GM18873 (cell line): ENCODE measurements at regions not wholly inside any gene's neighbourhood (a gene's known extent, or its start where the extent isn't known, plus 50 kb on each side); places are given as distances from the start of the nearest gene placed in this dataset.
"Not testable (repeated sequence)": the region's sequence is repeated elsewhere in the genome, so short reads cannot be mapped to it uniquely, and the experiment has no call there.

Source experiments
- ATAC-seq: cut with Tn5 transposase; IDR thresholded peaks from one replicate; pipeline ENCODE4 v1.9.1; 2021; ENCODE audit warnings: mild to moderate bottlenecking, moderate library complexity, moderate number of reproducible peaks; ENCODE audit not compliant: unreplicated experiment, low FRiP score

DNA sequence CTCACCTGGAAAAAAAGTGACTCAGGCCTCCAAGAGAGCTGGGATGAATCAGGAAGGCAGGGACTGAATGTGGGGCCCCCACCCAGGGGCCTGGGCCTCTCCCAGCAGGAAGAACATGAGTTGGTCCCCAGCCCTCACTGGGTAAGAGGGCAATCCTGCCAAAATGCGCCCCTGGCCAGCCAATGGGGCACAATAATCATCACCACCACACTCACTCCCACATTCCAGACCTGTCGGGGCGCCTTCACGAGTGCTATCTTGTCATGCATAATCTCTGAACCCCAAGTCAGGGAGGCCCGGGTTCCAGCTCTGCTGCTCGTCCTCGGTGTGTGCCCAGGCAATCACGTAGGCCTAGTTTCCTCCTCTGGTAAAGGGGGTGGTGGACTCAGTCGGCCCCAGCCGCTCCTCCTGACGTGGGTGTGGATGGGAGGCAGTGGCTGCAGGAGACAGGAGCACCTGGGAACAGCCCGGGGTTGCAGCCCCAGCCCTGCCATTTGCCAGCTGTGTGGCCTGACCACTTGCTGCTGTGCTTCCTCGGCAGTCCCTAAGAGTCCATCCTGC lies 115.1 kb downstream of the CYP26B1 start:
- no peak for ATAC-seq

- ATAC-seq: no peak
Measured at GRCh38 chr2:72031346-72032110, 116.1 kb downstream of the CYP26B1 start.

DNA sequence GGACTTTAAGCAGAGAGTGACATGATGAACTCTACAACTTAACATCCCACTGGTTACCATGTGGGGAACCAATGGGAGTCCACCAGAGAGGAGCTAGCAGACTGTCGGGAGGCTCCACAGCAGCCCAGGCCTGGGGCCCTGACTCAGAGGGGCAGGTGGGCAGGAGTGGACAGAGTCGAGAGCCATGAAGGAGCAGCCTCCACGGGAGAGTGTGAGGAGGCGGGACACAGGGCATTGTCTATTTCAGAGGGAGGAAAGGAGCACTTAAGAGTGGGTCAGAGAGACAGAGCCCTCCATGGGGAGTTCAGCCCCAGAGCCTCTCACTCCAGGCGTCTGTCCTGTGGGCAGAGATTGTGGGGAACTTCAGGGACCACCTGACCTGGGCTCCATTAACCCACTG lies 118.7 kb downstream of the CYP26B1 start:
- ATAC-seq: no peak

DNA sequence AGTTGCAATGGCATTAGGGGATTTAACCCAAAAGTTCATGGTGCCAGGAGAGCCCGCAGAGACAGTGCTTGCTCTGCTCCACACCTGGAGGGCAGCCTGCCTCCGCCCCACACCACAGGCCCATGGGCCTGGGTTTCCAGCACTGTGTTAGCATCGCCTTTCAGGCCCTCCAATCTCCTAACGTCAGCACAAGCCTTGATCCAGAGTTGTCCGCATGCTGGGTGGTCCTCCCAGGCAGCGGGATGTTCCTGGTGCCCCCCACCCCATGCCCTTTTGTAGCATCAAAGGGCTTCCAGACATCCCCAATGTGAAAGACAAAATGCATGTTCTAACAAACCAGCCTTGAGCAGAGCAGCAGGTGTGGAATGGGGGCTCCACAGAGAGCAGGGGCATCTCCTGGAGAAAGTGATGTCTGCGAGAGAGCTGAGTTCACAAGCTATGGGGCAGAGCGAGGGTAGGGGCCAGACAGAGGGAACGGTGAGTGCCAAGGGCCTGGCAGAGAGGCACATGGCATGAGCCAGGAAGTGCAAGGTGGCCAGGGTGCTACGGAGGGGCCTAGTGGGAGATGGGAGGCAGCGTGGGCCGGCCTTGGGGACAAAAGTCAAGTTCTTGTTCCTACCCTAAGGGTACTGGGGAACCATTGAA lies 119.2 kb downstream of the CYP26B1 start:
- no peak for ATAC-seq

DNA sequence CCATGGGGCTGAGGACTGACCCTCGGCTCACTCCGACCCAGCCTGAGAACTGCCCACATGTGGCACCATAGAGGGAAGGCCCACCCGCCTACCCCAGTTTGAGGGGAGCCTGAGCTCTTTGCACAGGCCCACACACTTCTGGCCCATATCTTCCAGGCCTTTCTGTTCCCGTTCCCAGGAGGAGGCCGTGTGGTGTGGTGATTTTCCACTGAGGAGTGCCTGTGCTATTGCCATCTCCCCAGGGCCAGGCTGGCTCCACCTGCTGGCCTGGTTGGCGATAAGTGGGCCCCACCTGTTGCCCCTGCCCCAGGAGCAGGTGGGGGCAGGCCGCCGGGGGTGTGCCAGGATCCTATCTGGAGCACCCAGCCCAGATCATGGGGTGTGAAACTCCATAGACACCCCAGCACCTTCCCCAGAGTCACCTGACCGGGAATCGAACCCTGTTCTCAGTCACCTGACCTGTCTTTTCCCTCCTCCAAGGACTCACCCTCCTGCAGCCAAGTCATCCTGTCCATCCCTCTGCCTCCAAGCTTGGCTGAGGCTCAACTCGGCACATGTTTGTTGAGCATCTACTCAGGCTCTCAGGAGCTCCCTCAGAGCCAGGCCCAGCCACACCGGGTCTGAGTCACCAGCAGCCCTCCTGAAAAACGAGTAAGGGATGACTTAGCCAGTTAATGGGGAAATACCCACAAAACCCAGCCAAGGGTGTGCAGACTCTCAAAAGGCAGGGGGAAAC lies 120.1 kb downstream of the CYP26B1 start:
- ATAC-seq: no peak

DNA sequence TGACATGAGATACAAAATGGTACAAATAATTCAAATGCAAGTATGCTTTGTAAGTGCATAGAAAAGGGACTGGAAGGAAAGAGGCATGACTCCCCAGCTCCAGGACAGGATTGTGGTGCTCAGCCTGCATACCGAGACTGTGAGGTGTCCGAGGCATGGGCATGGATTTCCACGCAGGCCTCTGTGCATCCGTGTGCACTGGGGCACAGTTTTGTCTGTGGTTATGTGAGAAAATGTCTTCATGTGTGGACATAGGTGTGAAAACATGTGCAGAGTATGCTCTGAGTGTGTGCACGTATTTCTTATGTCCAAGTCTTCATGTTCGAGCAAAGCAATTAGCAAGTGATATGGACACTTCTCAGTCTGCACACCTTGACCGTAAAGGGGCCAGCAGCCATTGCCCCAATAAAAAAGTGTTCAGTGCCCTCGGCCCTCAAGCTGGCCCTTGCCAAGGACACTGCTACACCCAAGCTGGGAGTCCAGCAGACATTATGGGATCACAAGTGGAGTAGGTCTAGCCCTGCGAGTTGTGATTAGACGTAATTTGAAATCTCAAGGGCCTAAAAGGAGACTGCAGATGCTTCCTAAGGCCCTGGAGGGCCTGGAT lies 120.7 kb downstream of the CYP26B1 start:
- ATAC-seq: no peak

- no peak for ATAC-seq
Measured at GRCh38 chr2:72024451-72025175, 123.0 kb downstream of the CYP26B1 start.

DNA sequence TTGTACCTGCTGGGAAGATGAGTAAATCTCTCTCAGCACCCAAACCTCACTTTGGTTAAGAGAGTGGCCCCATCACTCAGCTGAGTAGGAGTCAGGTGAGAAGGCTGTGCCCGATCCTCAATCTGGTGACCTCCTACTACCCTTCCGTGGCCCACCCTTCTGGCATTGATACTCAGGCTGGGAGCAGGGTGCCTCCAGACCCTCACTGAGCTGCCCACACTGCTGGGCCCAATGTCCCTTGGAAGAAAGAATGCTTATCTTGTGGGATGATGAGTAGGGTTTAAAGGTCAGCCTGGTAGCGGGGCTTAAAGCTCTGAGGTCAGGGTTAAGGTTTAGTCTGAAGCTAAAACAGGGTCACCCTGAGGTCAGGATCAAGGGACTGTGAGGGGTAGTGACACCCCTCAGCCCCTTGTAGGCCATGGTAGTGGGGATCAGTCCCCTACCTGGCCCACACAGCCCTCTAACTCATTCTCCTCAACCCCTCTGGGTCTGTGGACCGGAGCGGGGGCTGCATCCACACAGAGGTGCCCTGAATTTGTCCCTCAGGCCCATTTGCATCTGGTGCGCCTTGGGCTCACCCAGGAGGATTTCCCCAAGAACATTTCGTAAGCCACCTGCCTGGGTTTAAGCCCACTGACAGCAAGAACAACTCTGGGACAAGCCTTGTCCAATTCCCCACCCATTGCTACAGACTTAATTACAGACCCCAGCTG lies 123.8 kb downstream of the CYP26B1 start:
- ATAC-seq: no peak

- ATAC-seq: not testable (repeated sequence)
Measured at GRCh38 chr2:72021371-72021770, 126.3 kb downstream of the CYP26B1 start.

GRCh38 chr2:72015266-72015665 lies 132.4 kb downstream of the CYP26B1 start:
- no peak for ATAC-seq

- ATAC-seq: no peak
Measured at GRCh38 chr2:72014831-72015230, 132.8 kb downstream of the CYP26B1 start.

DNA sequence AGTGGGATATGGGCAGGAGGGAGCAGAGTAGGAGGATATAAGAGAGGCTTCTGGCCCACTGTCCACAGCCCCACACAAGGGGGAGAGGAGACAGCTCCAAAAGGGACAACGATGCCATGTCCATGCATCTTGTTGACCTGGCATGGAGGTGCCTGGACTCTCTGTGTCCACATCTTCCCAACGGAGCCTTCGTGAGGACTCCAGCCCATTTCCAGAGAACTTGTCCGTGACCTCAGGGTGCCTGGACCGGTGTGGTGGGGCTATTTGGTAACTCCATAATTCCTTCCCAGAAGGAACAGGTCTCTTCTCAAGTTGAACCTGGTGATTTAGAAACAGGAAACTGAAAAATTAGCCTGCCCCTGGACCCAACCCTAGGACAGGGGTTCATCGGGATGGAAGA lies 133.9 kb downstream of the CYP26B1 start:
- ATAC-seq: no peak

- no peak for ATAC-seq
Measured at GRCh38 chr2:72012886-72013574, 134.6 kb downstream of the CYP26B1 start.

GRCh38 chr2:72011791-72012190 lies 135.9 kb downstream of the CYP26B1 start:
- no peak for ATAC-seq

GRCh38 chr2:72011370-72011689 lies 136.3 kb downstream of the CYP26B1 start:
- ATAC-seq: no peak

GRCh38 chr2:72010647-72011369 lies 136.9 kb downstream of the CYP26B1 start:
- ATAC-seq: no peak

GRCh38 chr2:72008608-72009007 lies 139.1 kb downstream of the CYP26B1 start:
- ATAC-seq: no peak

DNA sequence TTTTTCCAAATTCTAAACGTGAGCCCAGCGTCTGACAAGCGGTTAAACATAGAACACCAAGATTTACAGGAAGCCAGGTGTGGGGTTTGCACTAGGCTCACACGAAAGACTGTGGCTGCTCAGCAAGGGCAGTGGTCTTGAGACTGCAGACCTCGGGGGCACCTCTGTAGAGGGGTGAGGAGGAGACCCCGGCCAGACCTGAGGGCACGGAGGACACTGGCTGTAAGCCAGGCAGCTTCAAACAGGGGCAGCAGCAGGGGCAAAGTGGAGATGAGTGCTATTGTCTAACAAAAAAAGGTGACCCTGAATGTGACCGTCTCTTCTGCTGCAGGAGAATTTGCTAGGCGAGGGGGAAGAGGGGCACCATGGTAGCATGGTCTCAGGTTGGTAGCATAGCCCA lies 140.3 kb downstream of the CYP26B1 start:
- ATAC-seq: no peak
